AG09309 (cell line): ENCODE measurements at regions not wholly inside any gene's neighbourhood (a gene's known extent, or its start where the extent isn't known, plus 50 kb on each side); places are given as distances from the start of the nearest gene placed in this dataset.

ENCODE experiments used
- DNase-seq: peaks from one replicate; pipeline ENCODE4 v3.0.0-alpha.2; 2010; ENCODE audit warnings: low read depth
- H3K4me3 ChIP-seq: 2 replicates; pipeline ENCODE4 v1.5.1; 2011; ENCODE audit warnings: mild to moderate bottlenecking, low read depth, low read length, moderate library complexity; ENCODE audit not compliant: control insufficient read depth
- CTCF ChIP-seq: IDR thresholded peaks from 2 replicates; pipeline ENCODE4 v1.5.1; 2011; ENCODE audit warnings: mild to moderate bottlenecking, low read depth, low read length, inconsistent platforms; ENCODE audit not compliant: insufficient read depth, control insufficient read depth; ENCODE audit errors: missing control alignments

- H3K4me3 ChIP-seq, result no peak overlapping the region
- DNase-seq, result no peak
- no peak for TF ChIP-seq CTCF
Observed at GRCh38 chr20:12305188-12305950, 387.7 kb downstream of the BTBD3 start.

- DNase-seq, result no peak
- TF ChIP-seq CTCF, result no peak
- H3K4me3 ChIP-seq, result no peak overlapping the region
Observed at GRCh38 chr20:12306107-12306506, 388.4 kb downstream of the BTBD3 start.

DNA sequence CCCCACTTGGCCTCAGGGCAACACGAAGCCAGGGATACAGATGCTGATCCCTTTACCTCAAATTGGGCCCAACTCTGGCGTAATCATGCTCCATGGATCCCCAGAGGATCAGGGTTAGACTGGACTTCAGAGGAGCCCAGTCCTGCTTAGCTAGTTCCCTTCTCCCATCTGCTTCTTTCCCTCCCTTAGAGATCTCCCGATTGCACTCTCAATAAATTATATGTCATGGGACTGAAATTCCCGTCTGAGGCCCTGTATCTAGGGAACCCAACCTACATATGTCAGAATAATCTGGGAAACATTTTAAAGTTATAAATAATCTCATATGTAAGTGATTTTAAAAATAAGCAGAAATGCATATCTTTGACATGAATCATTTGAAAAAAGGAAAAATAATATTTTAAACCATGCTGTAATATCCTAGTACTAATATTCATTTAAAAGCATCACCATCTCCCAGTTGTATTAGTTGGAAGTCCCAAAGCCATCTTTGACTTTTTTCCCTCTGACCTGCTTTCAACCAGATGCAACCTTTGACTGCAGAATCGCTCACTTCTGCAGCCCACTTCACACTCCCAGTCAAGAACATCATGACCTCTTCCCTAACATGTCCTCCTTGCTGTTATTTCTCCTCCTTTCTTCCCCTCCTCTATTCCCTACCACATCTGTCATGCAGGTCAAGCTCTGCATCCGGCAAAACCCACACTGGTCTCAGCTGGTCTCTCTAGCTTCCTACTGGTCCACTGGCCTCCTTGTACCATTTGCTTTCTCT is 393.6 kb downstream of the BTBD3 start:
- no peak for TF ChIP-seq CTCF
- DNase-seq, result no peak
- no peak overlapping the region for H3K4me3 ChIP-seq

DNA sequence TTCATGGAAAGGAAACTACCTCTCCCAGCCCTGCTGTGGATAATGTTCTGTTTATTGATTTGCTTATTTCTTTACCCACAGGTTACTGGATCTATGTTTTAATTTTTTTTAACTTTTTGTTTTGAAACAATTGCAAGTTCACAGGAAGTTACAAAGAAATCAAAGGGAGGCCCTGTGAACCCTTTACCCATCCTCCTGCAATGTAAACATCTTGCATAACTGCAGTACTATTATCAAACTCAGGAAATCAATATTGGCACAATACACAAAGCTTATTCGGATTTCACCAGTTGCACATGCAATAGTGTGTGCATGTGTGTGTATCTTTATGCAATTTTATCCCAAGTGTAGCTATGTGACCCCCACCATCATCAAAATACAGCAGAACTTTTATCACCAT is 398.0 kb downstream of the BTBD3 start:
- no peak for DNase-seq
- no peak for TF ChIP-seq CTCF
- H3K4me3 ChIP-seq, result no peak overlapping the region

GRCh38 chr20:12316794-12317193 is 399.1 kb downstream of the BTBD3 start:
- no peak for DNase-seq
- TF ChIP-seq CTCF, result no peak
- H3K4me3 ChIP-seq, result no peak overlapping the region

- TF ChIP-seq CTCF, result no peak
- no peak overlapping the region for H3K4me3 ChIP-seq
- no peak for DNase-seq
Observed at GRCh38 chr20:12317433-12317832, 399.7 kb downstream of the BTBD3 start.
